WTC11 (cell line): ENCODE measurements at regions not wholly inside any gene's neighbourhood (a gene's known extent, or its start where the extent isn't known, plus 50 kb on each side); places are given as distances from the start of the nearest gene placed in this dataset.

Source experiments
- ATAC-seq: fragments of 200-7000 bp; cut with Tn5 transposase; 2 replicates; pipeline ENCODE4 v1.10.0; 2021; ENCODE audit warnings: mild to moderate bottlenecking, moderate library complexity
- CTCF ChIA-PET: fragments of 300-600 bp; sonication (Branson Sonifier 250); formaldehyde crosslinking; loops from one replicate; lab custom pipeline; 2021; ENCODE audit warnings: antibody characterized with exemption; lab: Charles Lee
- POLR2A ChIA-PET: fragments of 350-600 bp; sonication (Branson Sonifier 250); formaldehyde crosslinking; loops from one replicate; lab custom pipeline; 2021; ENCODE audit warnings: antibody characterized with exemption; lab: Charles Lee
- DNase-seq: peaks from one replicate; pipeline ENCODE4 v3.0.0; 2021; ENCODE audit warnings: low spot score
- H3K27ac Mint-ChIP-seq: 2 replicates; pipeline ENCODE4 v1.8.0; 2021; ENCODE audit warnings: mixed read lengths
- H3K27me3 Mint-ChIP-seq: 2 replicates; pipeline ENCODE4 v1.8.0; 2021; ENCODE audit warnings: low read depth, mild to moderate bottlenecking, moderate library complexity, mixed read lengths
- H3K36me3 Mint-ChIP-seq: 2 replicates; pipeline ENCODE4 v1.8.0; 2021; ENCODE audit warnings: mixed read lengths
- H3K4me1 Mint-ChIP-seq: 2 replicates; pipeline ENCODE4 v1.8.0; 2022; ENCODE audit warnings: mixed read lengths
- H3K4me3 Mint-ChIP-seq: 2 replicates; pipeline ENCODE4 v1.8.0; 2021; ENCODE audit warnings: mild to moderate bottlenecking, moderate library complexity, mixed read lengths
- H3K9me3 Mint-ChIP-seq: 2 replicates; pipeline ENCODE4 v1.8.0; 2021; ENCODE audit warnings: mixed read lengths
- AFF4 ChIP-seq: sonication (generic); formaldehyde crosslinking; IDR thresholded peaks from 2 replicates; pipeline ENCODE4 v1.8.1; 2023; ENCODE audit warnings: mild to moderate bottlenecking, missing genetic modification reagents, borderline replicate concordance
- ELF4 ChIP-seq: sonication (generic); formaldehyde crosslinking; IDR thresholded peaks from 2 replicates; pipeline ENCODE4 v1.8.1; 2022; ENCODE audit warnings: low read depth, mild to moderate bottlenecking, moderate library complexity, missing genetic modification reagents
- GRHL2 ChIP-seq: fragments of 250-450 bp; sonication (Bioruptor Pico); IDR thresholded peaks from 2 replicates; pipeline ENCODE4 v1.8.0; 2022; ENCODE audit warnings: mild to moderate bottlenecking, moderate library complexity; ENCODE audit not compliant: insufficient replicate concordance, severe bottlenecking
- NFATC4 ChIP-seq: fragments of 250-450 bp; sonication (Bioruptor Pico); IDR thresholded peaks from 2 replicates; pipeline ENCODE4 v1.9.0; 2021; ENCODE audit warnings: mild to moderate bottlenecking
- NR2C2 ChIP-seq: sonication (generic); formaldehyde crosslinking; IDR thresholded peaks from 2 replicates; pipeline ENCODE4 v1.8.0; 2022; ENCODE audit warnings: mild to moderate bottlenecking, missing genetic modification reagents
- RORB ChIP-seq: fragments of 250-450 bp; sonication (Bioruptor Pico); IDR thresholded peaks from 2 replicates; pipeline ENCODE4 v1.9.0; 2021; ENCODE audit warnings: mild to moderate bottlenecking
- SMAD4 ChIP-seq: sonication (generic); formaldehyde crosslinking; IDR thresholded peaks from 2 replicates; pipeline ENCODE4 v1.8.0; 2022; ENCODE audit warnings: mild to moderate bottlenecking, missing genetic modification reagents
- USF2 ChIP-seq: sonication (generic); formaldehyde crosslinking; IDR thresholded peaks from 2 replicates; pipeline ENCODE4 v1.8.1; 2023; ENCODE audit warnings: mild to moderate bottlenecking, missing genetic modification reagents, moderate library complexity
- ZNF219 ChIP-seq: sonication (generic); formaldehyde crosslinking; IDR thresholded peaks from 2 replicates; pipeline ENCODE4 v1.8.0; 2023; ENCODE audit warnings: missing genetic modification reagents, mild to moderate bottlenecking, borderline replicate concordance
- ZNF671 ChIP-seq: fragments of 250-450 bp; sonication (Bioruptor Pico); IDR thresholded peaks from 2 replicates; pipeline ENCODE4 v1.8.0; 2021; ENCODE audit warnings: mild to moderate bottlenecking
- TF ChIP-seq, protein P1 (sequence below): fragments of 200-600 bp; IDR thresholded peaks from 2 replicates; pipeline ENCODE4 v1.8.0; 2022; ENCODE audit warnings: antibody characterized with exemption
- TF ChIP-seq, protein P2 (sequence below): fragments of 250-450 bp; sonication (Bioruptor Pico); IDR thresholded peaks from 2 replicates; pipeline ENCODE4 v1.8.0; 2021; ENCODE audit warnings: mild to moderate bottlenecking
- TF ChIP-seq, protein P3 (sequence below): fragments of 250-450 bp; sonication (Bioruptor Pico); IDR thresholded peaks from 2 replicates; pipeline ENCODE4 v1.9.0; 2021; ENCODE audit warnings: mild to moderate bottlenecking, borderline replicate concordance

GRCh38 chr5:133681896-133682295, 69.6 kb upstream of the FSTL4 start (continued):
- TF ChIP-seq, protein P1, sequence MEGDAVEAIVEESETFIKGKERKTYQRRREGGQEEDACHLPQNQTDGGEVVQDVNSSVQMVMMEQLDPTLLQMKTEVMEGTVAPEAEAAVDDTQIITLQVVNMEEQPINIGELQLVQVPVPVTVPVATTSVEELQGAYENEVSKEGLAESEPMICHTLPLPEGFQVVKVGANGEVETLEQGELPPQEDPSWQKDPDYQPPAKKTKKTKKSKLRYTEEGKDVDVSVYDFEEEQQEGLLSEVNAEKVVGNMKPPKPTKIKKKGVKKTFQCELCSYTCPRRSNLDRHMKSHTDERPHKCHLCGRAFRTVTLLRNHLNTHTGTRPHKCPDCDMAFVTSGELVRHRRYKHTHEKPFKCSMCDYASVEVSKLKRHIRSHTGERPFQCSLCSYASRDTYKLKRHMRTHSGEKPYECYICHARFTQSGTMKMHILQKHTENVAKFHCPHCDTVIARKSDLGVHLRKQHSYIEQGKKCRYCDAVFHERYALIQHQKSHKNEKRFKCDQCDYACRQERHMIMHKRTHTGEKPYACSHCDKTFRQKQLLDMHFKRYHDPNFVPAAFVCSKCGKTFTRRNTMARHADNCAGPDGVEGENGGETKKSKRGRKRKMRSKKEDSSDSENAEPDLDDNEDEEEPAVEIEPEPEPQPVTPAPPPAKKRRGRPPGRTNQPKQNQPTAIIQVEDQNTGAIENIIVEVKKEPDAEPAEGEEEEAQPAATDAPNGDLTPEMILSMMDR: no peak
- TF ChIP-seq GRHL2 (CRISPR knock-in tag) (no peak), ZNF219 (CRISPR knock-in tag) (no peak), RORB (CRISPR knock-in tag) (no peak), NFATC4 (CRISPR knock-in tag) (no peak), ELF4 (CRISPR knock-in tag) (no peak), NR2C2 (no peak), USF2 (CRISPR knock-in tag) (no peak)
- TF ChIP-seq, protein P2, sequence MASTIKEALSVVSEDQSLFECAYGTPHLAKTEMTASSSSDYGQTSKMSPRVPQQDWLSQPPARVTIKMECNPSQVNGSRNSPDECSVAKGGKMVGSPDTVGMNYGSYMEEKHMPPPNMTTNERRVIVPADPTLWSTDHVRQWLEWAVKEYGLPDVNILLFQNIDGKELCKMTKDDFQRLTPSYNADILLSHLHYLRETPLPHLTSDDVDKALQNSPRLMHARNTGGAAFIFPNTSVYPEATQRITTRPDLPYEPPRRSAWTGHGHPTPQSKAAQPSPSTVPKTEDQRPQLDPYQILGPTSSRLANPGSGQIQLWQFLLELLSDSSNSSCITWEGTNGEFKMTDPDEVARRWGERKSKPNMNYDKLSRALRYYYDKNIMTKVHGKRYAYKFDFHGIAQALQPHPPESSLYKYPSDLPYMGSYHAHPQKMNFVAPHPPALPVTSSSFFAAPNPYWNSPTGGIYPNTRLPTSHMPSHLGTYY (CRISPR knock-in tag): no peak
- TF ChIP-seq, protein P3, sequence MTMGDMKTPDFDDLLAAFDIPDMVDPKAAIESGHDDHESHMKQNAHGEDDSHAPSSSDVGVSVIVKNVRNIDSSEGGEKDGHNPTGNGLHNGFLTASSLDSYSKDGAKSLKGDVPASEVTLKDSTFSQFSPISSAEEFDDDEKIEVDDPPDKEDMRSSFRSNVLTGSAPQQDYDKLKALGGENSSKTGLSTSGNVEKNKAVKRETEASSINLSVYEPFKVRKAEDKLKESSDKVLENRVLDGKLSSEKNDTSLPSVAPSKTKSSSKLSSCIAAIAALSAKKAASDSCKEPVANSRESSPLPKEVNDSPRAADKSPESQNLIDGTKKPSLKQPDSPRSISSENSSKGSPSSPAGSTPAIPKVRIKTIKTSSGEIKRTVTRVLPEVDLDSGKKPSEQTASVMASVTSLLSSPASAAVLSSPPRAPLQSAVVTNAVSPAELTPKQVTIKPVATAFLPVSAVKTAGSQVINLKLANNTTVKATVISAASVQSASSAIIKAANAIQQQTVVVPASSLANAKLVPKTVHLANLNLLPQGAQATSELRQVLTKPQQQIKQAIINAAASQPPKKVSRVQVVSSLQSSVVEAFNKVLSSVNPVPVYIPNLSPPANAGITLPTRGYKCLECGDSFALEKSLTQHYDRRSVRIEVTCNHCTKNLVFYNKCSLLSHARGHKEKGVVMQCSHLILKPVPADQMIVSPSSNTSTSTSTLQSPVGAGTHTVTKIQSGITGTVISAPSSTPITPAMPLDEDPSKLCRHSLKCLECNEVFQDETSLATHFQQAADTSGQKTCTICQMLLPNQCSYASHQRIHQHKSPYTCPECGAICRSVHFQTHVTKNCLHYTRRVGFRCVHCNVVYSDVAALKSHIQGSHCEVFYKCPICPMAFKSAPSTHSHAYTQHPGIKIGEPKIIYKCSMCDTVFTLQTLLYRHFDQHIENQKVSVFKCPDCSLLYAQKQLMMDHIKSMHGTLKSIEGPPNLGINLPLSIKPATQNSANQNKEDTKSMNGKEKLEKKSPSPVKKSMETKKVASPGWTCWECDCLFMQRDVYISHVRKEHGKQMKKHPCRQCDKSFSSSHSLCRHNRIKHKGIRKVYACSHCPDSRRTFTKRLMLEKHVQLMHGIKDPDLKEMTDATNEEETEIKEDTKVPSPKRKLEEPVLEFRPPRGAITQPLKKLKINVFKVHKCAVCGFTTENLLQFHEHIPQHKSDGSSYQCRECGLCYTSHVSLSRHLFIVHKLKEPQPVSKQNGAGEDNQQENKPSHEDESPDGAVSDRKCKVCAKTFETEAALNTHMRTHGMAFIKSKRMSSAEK (CRISPR knock-in tag): no peak

GRCh38 chr5:133680830-133681565, 68.7 kb upstream of the FSTL4 start:
- CTCF ChIA-PET: interaction anchor here (1.1 kb wide), 1 partner anchor 10 kb away, joined by 3 read pairs; no protein-coding TSS in a partner anchor
- ATAC-seq (no peak), DNase-seq (no peak)

More at GRCh38 chr5:133680830-133681565, 68.7 kb upstream of the FSTL4 start:
- Mint-ChIP-seq H3K9me3 (no peaks in the 10 kb centered on the region), H3K36me3 (no peaks in the 10 kb centered on the region), H3K27ac (no peak overlapping the region), H3K4me1 (peaks cover 12% of the 10 kb centered on the region), H3K27me3 (no peaks in the 10 kb centered on the region), H3K4me3 (no peak overlapping the region)
- POLR2A ChIA-PET: interaction anchor here (0.6 kb wide), 1 partner anchor 156 kb away, joined by 3 read pairs; no protein-coding TSS in a partner anchor
- TF ChIP-seq SMAD4 (no peak), AFF4 (CRISPR knock-in tag) (no peak), ZNF671 (no peak)
